ENCODE measurements at regions not wholly inside any gene's neighbourhood (a gene's known extent, or its start where the extent isn't known, plus 50 kb on each side); places are given as distances from the start of the nearest gene placed in this dataset.
"Not testable (repeated sequence)": the region's sequence is repeated elsewhere in the genome, so short reads cannot be mapped to it uniquely, and the experiment has no call there.

- DNase-seq (ENCODE audit: low spot score) = not testable (repeated sequence)
Observed at GRCh38 chr10:64120301-64120980, 599.2 kb downstream of the REEP3 start.

- DNase-seq (ENCODE audit: low spot score) = no peak
Observed at GRCh38 chr10:64130152-64130551, 609.0 kb downstream of the REEP3 start.

GRCh38 chr10:64134676-64135075 lies 613.5 kb downstream of the REEP3 start:
- no peak for DNase-seq (ENCODE audit: low spot score)

GRCh38 chr10:64142395-64142794 lies 621.2 kb downstream of the REEP3 start:
- DNase-seq (ENCODE audit: low spot score) = no peak

- DNase-seq (ENCODE audit: low spot score) = no peak
Observed at GRCh38 chr10:64148607-64149006, 627.4 kb downstream of the REEP3 start.

- DNase-seq (ENCODE audit: low spot score) = no peak
Observed at GRCh38 chr10:64156166-64156565, 635.0 kb downstream of the REEP3 start.

GRCh38 chr10:64158551-64158950 lies 637.4 kb downstream of the REEP3 start:
- DNase-seq (ENCODE audit: low spot score) = no peak

GRCh38 chr10:64159910-64160872 lies 639.0 kb downstream of the REEP3 start:
- DNase-seq (ENCODE audit: low spot score) = no peak

GRCh38 chr10:64170791-64171190 lies 649.6 kb downstream of the REEP3 start:
- DNase-seq (ENCODE audit: low spot score) = no peak

GRCh38 chr10:64173826-64174225 lies 652.6 kb downstream of the REEP3 start:
- DNase-seq (ENCODE audit: low spot score) = no peak

GRCh38 chr10:64174666-64175255 lies 653.6 kb downstream of the REEP3 start:
- DNase-seq (ENCODE audit: low spot score) = no peak

- no peak for DNase-seq (ENCODE audit: low spot score)
Observed at GRCh38 chr10:64175271-64175962, 654.2 kb downstream of the REEP3 start.

GRCh38 chr10:64182671-64183070 lies 661.5 kb downstream of the REEP3 start:
- DNase-seq (ENCODE audit: low spot score) = no peak

GRCh38 chr10:64191286-64191685 lies 670.1 kb downstream of the REEP3 start:
- DNase-seq (ENCODE audit: low spot score) = no peak

- no peak for DNase-seq (ENCODE audit: low spot score)
Observed at GRCh38 chr10:64196638-64197315, 675.6 kb downstream of the REEP3 start.

GRCh38 chr10:64201936-64202335 lies 680.7 kb downstream of the REEP3 start:
- no peak for DNase-seq (ENCODE audit: low spot score)

GRCh38 chr10:64204504-64204903 lies 683.3 kb downstream of the REEP3 start:
- not testable (repeated sequence) for DNase-seq (ENCODE audit: low spot score)

- no peak for DNase-seq (ENCODE audit: low spot score)
Observed at GRCh38 chr10:64206409-64206808, 685.2 kb downstream of the REEP3 start.

- no peak for DNase-seq (ENCODE audit: low spot score)
Observed at GRCh38 chr10:64209561-64209960, 688.4 kb downstream of the REEP3 start.

- DNase-seq (ENCODE audit: low spot score) = no peak
Observed at GRCh38 chr10:64210211-64210610, 689.0 kb downstream of the REEP3 start.

- no peak for DNase-seq (ENCODE audit: low spot score)
Observed at GRCh38 chr10:64211466-64211865, 690.3 kb downstream of the REEP3 start.

- no peak for DNase-seq (ENCODE audit: low spot score)
Observed at GRCh38 chr10:64215088-64215487, 693.9 kb downstream of the REEP3 start.
